H4 (cell line): ENCODE measurements at regions not wholly inside any gene's neighbourhood (a gene's known extent, or its start where the extent isn't known, plus 50 kb on each side); places are given as distances from the start of the nearest gene placed in this dataset.

Experiments
- DNase-seq: peaks from one replicate; pipeline ENCODE4 v3.0.0-alpha.2; 2015; ENCODE audit warnings: low spot score

- DNase-seq, result no peak
Observed at GRCh38 chr3:176795891-176796290, 401.4 kb downstream of the TBL1XR1 start.

GRCh38 chr3:176794406-176794805 is 402.9 kb downstream of the TBL1XR1 start:
- DNase-seq, result no peak

GRCh38 chr3:176789947-176790346 is 407.3 kb downstream of the TBL1XR1 start:
- no peak for DNase-seq

GRCh38 chr3:176789281-176789705 is 408.0 kb downstream of the TBL1XR1 start:
- DNase-seq, result no peak

DNA sequence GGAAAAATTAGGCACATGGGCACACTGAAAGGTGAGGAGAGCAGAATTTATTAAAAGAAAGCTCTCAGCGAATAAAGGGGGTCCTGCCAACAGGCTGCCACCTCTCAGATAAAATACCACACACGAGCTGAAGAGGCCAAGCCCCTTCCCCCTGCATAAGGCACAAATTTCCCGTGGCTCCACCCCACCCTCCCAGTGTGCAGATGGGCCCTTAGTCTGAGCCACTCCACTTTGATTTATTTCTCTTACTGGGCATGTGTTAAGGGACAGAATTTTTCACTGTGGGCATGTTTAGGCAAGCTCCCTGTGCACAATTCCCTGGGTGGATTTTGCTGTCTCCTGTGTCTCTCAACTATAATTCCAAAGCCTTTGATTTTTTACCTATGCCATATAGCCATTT is 409.8 kb downstream of the TBL1XR1 start:
- no peak for DNase-seq

GRCh38 chr3:176785171-176785570 is 412.1 kb downstream of the TBL1XR1 start:
- no peak for DNase-seq

DNA sequence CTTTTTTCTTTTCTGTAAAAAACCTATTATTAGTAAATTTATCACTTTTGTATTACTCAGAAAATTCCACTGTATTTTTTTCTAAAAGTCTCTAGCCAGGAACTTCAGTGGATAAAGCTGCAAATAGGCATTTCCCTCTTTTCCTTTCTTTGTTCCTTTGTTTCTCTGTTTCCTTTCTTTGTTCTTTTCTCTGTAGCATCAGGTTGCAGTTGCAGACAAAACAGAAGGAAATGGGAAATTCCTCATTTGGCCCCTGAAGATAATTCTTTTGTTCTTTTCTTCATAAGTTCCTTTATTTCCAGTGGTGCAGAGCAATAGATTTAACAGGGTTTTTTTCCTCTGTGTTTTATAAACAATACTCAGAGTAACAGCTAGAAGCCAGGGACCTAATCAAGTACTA is 416.5 kb downstream of the TBL1XR1 start:
- DNase-seq, result no peak

DNA sequence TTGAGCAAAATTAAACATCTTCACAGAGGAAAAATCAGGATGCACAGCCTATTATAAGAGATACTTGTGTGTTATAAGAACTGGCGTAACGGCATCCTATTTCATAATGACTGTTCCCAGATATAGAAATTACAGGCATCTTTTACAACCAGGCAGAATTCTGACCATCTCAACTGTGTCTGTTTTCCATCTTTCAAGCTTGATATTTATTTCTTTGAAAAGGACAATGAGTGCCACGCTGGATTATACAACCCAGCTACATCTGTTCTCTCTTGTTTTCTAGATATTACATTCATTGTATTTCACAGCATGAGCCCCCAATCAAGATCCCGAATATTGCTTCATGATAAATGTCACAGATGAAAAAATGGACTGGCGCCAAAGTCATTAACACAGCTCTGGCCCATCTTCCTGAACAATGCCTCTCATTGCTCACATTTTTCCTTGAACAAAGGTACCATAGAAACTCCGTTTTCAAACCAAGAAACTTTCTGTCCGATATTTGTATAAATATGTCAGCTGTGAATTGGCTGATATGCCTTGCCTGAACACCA is 420.6 kb downstream of the TBL1XR1 start:
- DNase-seq, result no peak

GRCh38 chr3:176769547-176770190 is 427.6 kb downstream of the TBL1XR1 start:
- DNase-seq, result no peak

- peak; percentile 98 for DNase-seq
Observed at GRCh38 chr3:176767385-176767784, 429.9 kb downstream of the TBL1XR1 start.

- DNase-seq, result peak; percentile 63
Observed at GRCh38 chr3:176766862-176767261, 430.4 kb downstream of the TBL1XR1 start.

DNA sequence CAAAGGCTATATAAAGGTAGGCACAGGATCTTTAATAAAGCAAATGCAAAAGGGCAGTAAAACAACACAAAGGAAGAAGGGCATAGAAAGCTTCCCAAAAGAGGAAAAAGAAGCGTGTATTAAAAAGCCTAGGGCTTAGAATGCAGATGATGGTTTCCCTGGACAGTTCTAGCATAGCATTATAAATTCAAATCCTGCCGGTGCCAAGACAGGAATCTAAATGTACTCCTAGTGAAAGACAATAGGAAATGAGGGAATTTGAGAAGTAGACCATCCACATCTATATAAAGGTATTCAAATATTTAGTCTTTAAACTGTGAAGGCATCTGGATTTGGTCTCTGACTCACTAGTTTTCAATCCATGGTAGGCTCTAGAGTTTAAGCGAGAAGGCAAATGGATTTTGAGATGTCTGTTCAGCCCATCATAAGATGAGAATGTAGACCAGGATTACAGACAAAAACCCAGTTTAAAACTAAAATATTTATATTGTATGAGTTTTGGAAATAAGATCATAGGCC is 431.8 kb downstream of the TBL1XR1 start:
- no peak for DNase-seq

DNA sequence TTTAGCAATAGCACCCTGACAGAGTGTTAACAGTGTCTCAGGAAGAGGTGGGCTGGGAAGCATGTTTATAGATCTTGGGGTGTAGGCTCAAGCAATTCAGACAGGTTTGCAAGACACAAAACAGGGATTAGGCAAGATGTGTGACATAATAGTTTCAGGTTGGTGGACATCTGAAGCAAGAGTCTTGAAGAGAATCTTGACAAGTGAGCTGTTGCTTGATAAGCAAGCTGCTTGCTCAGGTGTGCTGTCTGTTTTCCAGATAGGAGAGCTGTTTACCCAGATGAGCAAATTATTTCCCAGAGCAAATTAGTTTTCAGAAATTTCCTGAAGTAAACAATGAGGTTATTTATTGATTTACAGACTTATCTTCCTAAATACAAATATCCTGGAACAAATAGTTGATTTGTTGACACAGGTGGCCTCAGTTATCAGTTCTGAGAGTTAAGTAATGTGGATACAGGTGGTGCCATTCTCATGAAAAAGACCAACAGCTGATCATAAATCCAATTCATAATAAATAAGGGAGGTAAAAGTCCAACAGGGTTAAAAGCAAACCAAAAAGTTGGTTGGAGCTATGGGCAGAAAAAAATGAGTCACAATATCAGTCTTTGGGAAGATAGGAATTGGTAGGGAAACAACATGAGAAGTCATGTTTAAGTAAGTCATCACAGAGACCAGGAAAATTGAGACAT is 437.3 kb downstream of the TBL1XR1 start:
- DNase-seq, result no peak

- DNase-seq, result no peak
Observed at GRCh38 chr3:176757429-176757828, 439.9 kb downstream of the TBL1XR1 start.

DNA sequence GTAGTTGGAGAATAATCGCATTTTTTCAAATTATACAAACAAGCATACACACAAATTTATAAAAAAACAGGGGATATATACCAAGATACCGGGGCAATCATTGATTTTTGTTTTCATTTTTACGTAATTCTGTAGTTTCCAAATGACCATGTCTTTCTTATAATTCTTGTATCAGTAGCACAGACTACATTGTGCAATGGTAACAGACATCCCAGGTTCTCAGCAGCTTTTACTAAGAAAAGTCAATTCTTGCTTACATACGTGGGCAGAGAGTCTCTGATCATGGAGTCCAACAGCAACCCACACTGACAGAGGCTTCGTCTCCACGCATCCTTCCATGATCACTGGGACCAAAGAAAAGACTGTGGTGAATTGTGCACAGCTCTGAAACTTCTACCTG is 441.3 kb downstream of the TBL1XR1 start:
- DNase-seq, result no peak

DNA sequence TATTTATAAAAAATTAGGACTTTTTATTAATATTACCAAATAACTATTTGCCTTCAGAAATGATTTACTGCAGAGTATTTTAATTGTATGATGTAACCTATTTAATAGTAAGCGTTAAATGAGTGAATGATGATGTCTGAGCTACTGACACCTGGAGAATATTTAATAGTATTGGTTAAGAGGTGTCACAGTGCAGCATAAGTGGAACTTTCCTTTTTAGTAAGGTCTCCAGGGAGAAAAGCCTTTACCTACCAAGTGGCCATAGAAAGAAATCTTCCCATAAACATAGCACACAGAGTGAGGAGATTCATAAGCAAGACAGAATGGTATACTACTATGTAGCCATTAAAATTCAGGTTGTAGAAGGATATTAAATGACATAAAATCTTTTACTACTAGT is 441.7 kb downstream of the TBL1XR1 start:
- no peak for DNase-seq

DNA sequence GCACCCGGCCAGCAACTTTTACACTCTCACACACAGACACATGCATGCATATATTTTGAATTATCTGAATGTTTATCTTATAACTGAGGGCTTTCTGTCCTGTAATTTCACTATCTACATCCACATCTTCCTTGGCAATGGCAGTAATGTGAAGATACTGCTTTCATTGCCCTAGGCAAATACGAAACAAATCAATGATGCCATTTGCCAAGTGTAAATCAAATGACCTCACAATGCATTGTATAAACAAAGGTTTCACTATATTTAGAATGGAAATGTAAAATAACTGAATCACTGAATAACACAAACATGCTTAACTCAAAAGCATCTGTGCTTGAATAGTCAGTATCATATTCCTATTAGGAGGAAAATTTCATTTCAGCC is 455.6 kb downstream of the TBL1XR1 start:
- peak; percentile 45 for DNase-seq

DNA sequence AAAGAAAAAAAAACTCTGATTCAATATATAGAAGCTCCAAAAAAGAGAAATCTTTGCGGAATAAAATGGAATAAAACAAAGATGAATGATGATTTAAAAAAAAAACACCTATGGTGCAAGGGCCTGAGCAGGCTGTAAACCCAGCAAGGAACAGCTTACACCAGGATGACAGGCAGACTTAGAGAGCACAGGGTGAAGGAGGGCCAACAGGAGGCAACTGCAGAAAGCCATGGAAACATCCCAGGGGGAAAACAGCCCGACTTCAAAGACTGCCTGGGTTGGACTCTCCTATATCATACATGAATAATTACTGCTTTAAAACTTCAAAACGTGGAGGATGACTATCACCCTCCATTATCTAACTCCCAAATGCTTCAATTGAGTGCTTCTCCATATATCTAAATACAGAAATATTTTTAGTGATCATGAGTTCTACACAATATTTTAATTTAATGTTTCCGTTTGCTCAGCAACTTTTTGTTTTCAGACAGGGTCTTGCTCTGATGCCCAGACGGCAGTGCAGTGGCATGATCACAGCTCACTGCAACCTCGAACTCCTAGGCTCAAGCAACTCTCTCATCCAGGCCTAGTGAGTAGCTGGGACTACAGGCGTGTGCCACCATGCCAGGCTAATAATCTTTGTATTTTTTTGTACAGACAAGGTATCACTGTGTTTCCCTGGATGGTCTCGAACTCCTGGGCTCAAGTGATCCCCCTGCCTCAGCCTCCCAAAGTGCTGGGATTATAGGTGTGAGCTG is 456.2 kb downstream of the TBL1XR1 start:
- no peak for DNase-seq

- no peak for DNase-seq
Observed at GRCh38 chr3:176739159-176739558, 458.1 kb downstream of the TBL1XR1 start.

DNA sequence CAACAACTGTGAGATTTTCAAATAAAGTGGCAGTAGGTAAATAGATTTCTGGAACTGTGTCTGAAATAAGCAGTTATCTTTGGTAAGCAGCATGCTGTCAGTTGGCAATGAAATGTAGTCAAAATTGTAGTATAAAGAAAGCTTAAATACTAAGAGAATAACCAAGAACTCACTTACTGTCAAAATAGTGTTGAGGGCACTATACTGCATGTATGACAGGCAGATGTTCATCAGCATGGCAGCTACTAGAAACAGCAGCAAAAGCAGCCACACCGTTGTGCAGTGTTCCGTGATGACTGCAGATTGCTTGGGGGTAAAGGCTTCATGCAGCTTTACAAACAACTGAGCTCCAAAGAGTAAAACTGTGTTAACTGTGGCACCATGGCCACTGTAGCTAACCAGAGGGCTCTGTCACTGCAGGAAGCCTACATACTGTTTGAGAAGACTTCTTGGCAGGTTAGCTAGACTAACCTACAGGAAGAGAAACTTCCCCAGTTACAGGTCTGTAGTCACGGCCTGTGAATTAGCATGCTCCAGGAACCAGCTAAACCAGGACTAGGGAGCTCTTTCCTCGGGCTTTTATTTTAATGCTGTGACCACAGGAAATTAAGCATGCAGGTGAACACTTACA is 459.7 kb downstream of the TBL1XR1 start:
- no peak for DNase-seq

- no peak for DNase-seq
Observed at GRCh38 chr3:176734146-176734545, 463.1 kb downstream of the TBL1XR1 start.

DNA sequence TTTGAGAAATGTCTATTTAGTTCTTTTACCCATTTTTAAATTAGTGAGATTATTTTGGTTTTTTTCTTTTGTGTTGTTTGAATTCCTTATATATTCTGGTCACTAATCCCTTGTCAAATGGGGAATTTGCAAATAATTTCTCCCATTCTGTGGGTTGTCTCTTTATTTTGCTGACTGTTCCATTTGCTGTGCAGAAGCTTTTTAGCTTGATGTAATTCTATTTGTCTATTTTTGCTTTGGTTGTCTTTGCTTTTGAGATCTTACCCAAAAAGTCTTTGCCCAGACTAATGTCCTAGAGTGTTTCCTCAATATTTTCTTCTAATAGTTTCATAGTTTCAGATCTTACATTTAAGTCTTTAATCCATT is 472.9 kb downstream of the TBL1XR1 start:
- DNase-seq, result no peak
